ENCODE measurements at regions not wholly inside any gene's neighbourhood (a gene's known extent, or its start where the extent isn't known, plus 50 kb on each side); places are given as distances from the start of the nearest gene placed in this dataset.

GRCh38 chr2:53438100-53438499 is 329.5 kb upstream of the CHAC2 start:
- TF ChIP-seq EZH2phosphoT487 (IDR thresholded peaks at IDR 0.05; ENCODE audit: insufficient read depth, low read depth) = no peak
- TF ChIP-seq EZH2 (IDR thresholded peaks at IDR 0.05; ENCODE audit: insufficient read depth, poor library complexity, severe bottlenecking) = no peak

Measured in GM23248 (cell line).